Suprapubic skin (tissue), 4 donors: ENCODE measurements at regions not wholly inside any gene's neighbourhood (a gene's known extent, or its start where the extent isn't known, plus 50 kb on each side); places are given as distances from the start of the nearest gene placed in this dataset.

Experiments
- CTCF ChIP-seq, 2 donors: fragments of 200-600 bp in 1 of 2; fragments of 450-650 bp in 1 of 2; sonication (generic) in 1 of 2; IDR thresholded peaks; one replicate each; pipeline ENCODE4 v1.5.1; 2016 to 2019; ENCODE audit warnings: antibody characterized with exemption in 2 of 2, mild to moderate bottlenecking in 1 of 2, moderate library complexity in 1 of 2
- EP300 ChIP-seq: sonication (generic); formaldehyde crosslinking; IDR thresholded peaks from one replicate; pipeline ENCODE4 v1.6.1; 2017; ENCODE audit warnings: antibody characterized with exemption
- POLR2A ChIP-seq, 2 donors: fragments of 450-650 bp; IDR thresholded peaks; one replicate each; pipeline ENCODE4 v1.6.1; 2017; ENCODE audit warnings: antibody characterized with exemption in 2 of 2, mild to moderate bottlenecking in 2 of 2, moderate library complexity in 2 of 2
- POLR2AphosphoS5 ChIP-seq, 3 donors: sonication (generic); formaldehyde crosslinking; IDR thresholded peaks; one replicate each; pipeline ENCODE4 v1.6.1; 2017; ENCODE audit warnings: antibody characterized with exemption in 3 of 3

- TF ChIP-seq CTCF (IDR thresholded peaks at IDR 0.05) = no peak
- no peak for TF ChIP-seq POLR2AphosphoS5 (IDR thresholded peaks at IDR 0.05)
- TF ChIP-seq POLR2A (IDR thresholded peaks at IDR 0.05) = no peak
- TF ChIP-seq EP300 = no peak
These were observed 99.9 kb upstream of the PRDX6 start for GRCh38 chr1:173377266-173377665.
